GM12878 (cell line): ENCODE measurements at regions not wholly inside any gene's neighbourhood (a gene's known extent, or its start where the extent isn't known, plus 50 kb on each side); places are given as distances from the start of the nearest gene placed in this dataset.

Source experiments
- ATAC-seq: fragments of 200-7000 bp; cut with Tn5 transposase; 3 replicates; pipeline ENCODE4 v1.9.1; 2020; ENCODE audit warnings: mild to moderate bottlenecking, moderate library complexity
- BruUV-seq: library from RNA; stranded (reverse); fragments of 400-500 nt; replicated peaks from 2 replicates; lab custom pipeline; 2021; lab: Mats Ljungman, UMichigan
- CTCF ChIA-PET: fragments of 300-600 bp; sonication (Branson Sonifier 250); formaldehyde crosslinking; extraction: SDS; loops from one replicate; lab custom pipeline; 2021; ENCODE audit warnings: inconsistent platforms; lab: Yijun Ruan, JAX
- POLR2A ChIA-PET: fragments of 350-600 bp; formaldehyde crosslinking; extraction: SDS; loops from one replicate; lab custom pipeline; 2021; ENCODE audit warnings: inconsistent platforms; lab: Charles Lee
- RAD21 ChIA-PET: fragments of 300-600 bp; sonication (Branson Sonifier 250); formaldehyde crosslinking; loops from one replicate; lab custom pipeline; 2023; ENCODE audit warnings: antibody characterized with exemption; ENCODE audit not compliant: unreplicated experiment; lab: Charles Lee
- SMC1A ChIA-PET: fragments of 300-600 bp; sonication (Branson Sonifier 250); formaldehyde crosslinking; loops from one replicate; lab custom pipeline; 2023; ENCODE audit not compliant: unreplicated experiment, uncharacterized antibody; lab: Charles Lee
- DNase-seq: peaks from one replicate; pipeline ENCODE4 v3.0.0-alpha.2; 2011; ENCODE audit warnings: low read depth, low spot score
- FAIRE-seq: peaks from 3 replicates; lab custom pipeline; 2011; peaks lifted over from hg19 to GRCh38; lab: Jason Lieb, UNC
- H2AFZ ChIP-seq: 2 replicates; pipeline ENCODE4 v1.6.0; 2011; ENCODE audit warnings: low read depth, low read length, control low read depth; ENCODE audit not compliant: control insufficient read depth
- H3K27ac ChIP-seq: 2 replicates; pipeline ENCODE4 v1.5.1; 2011; ENCODE audit warnings: control low read depth; ENCODE audit not compliant: control insufficient read depth, insufficient read depth
- H3K27me3 ChIP-seq, 2 experiments: replicated peaks in 1 of 2; 2 replicates each; pipeline versions ENCODE4 v1.6.0 to v1.6.1; 2011; ENCODE audit warnings: low read length in 1 of 2; ENCODE audit not compliant: control insufficient read depth in 2 of 2, insufficient read depth in 2 of 2
- H3K36me3 ChIP-seq, 2 experiments: 2 replicates each; pipeline ENCODE4 v1.5.1; 2011; ENCODE audit warnings: low read length in 1 of 2; ENCODE audit not compliant: control insufficient read depth in 2 of 2, insufficient read depth in 2 of 2
- H3K4me1 ChIP-seq: 2 replicates; pipeline ENCODE4 v1.6.1; 2011; ENCODE audit warnings: mild to moderate bottlenecking, low read length, moderate library complexity, mixed read lengths; ENCODE audit not compliant: control insufficient read depth, insufficient read depth
- H3K4me2 ChIP-seq: 2 replicates; pipeline ENCODE4 v1.6.0; 2011; ENCODE audit warnings: control low read depth; ENCODE audit not compliant: control insufficient read depth, insufficient read depth
- H3K4me3 ChIP-seq: fragments of 200-600 bp; sonication (generic); 2 replicates; pipeline ENCODE4 v1.5.1; 2016
- H3K79me2 ChIP-seq: 2 replicates; pipeline ENCODE4 v1.6.0; 2011; ENCODE audit warnings: low read length; ENCODE audit not compliant: control insufficient read depth, insufficient read depth
- H3K9ac ChIP-seq: 2 replicates; pipeline ENCODE4 v1.8.0; 2011; ENCODE audit warnings: low read length, control low read depth, mixed read lengths; ENCODE audit not compliant: control insufficient read depth, insufficient read depth
- H3K9me3 ChIP-seq: replicated peaks from 3 replicates; pipeline ENCODE4 v1.5.1; 2011; ENCODE audit warnings: mild to moderate bottlenecking, low read length; ENCODE audit not compliant: control insufficient read depth, insufficient read depth
- H4K20me1 ChIP-seq: 2 replicates; pipeline ENCODE4 v1.6.0; 2011; ENCODE audit not compliant: control insufficient read depth, insufficient read depth
- CBX5 ChIP-seq: sonication (generic); IDR thresholded peaks from 2 replicates; pipeline ENCODE4 v1.6.1; 2016; ENCODE audit warnings: low read depth, moderate library complexity, mild to moderate bottlenecking, inconsistent platforms
- CEBPB ChIP-seq, 2 experiments: fragments of 150-350 bp in 1 of 2; IDR thresholded peaks; 2 replicates each; pipeline ENCODE4 v1.6.1; 2012 to 2014; ENCODE audit warnings: low read depth in 2 of 2, low read length in 2 of 2, borderline replicate concordance in 1 of 2, inconsistent platforms in 1 of 2
- CREB1 ChIP-seq: IDR thresholded peaks from 2 replicates; pipeline ENCODE4 v1.6.1; 2012; ENCODE audit warnings: low read depth, mild to moderate bottlenecking, inconsistent platforms
- GATAD2B ChIP-seq: fragments of 450-650 bp; conservative IDR thresholded peaks from 2 replicates; pipeline ENCODE4 v1.6.1; 2017; ENCODE audit warnings: low read depth, mild to moderate bottlenecking, moderate library complexity
- IKZF2 ChIP-seq, 2 experiments: fragments of 450-650 bp; IDR thresholded peaks; 2 replicates each; pipeline ENCODE4 v1.6.1; 2017; ENCODE audit warnings: mild to moderate bottlenecking in 2 of 2, moderate library complexity in 2 of 2
- JUNB ChIP-seq: IDR thresholded peaks from 2 replicates; pipeline ENCODE4 v1.6.1; 2016; ENCODE audit warnings: antibody characterized with exemption, mild to moderate bottlenecking
- PBX3 ChIP-seq: IDR thresholded peaks from 2 replicates; pipeline ENCODE4 v1.6.1; 2011; ENCODE audit warnings: mild to moderate bottlenecking, low read depth, low read length, moderate library complexity; ENCODE audit not compliant: insufficient replicate concordance
- POLR2AphosphoS2 ChIP-seq: IDR thresholded peaks from 2 replicates; pipeline ENCODE4 v1.6.1; 2011; ENCODE audit warnings: low read depth, mild to moderate bottlenecking, low read length, improper control_type of control experiment, moderate library complexity
- RB1 ChIP-seq: fragments of 450-650 bp; formaldehyde crosslinking; IDR thresholded peaks from 2 replicates; pipeline ENCODE4 v1.6.1; 2017; ENCODE audit warnings: mild to moderate bottlenecking, borderline replicate concordance
- RELA ChIP-seq: fragments of 450-650 bp; IDR thresholded peaks from 2 replicates; pipeline ENCODE4 v1.8.0; 2014; ENCODE audit warnings: borderline replicate concordance; ENCODE audit not compliant: partially characterized antibody
- RUNX3 ChIP-seq: IDR thresholded peaks from 2 replicates; pipeline ENCODE4 v1.6.1; 2012; ENCODE audit warnings: low read length, inconsistent platforms
- TARDBP ChIP-seq: IDR thresholded peaks from 2 replicates; pipeline ENCODE4 v1.6.1; 2016; ENCODE audit warnings: borderline replicate concordance
- ZBTB11 ChIP-seq: fragments of 450-650 bp; formaldehyde crosslinking; IDR thresholded peaks from 2 replicates; pipeline ENCODE4 v1.5.0; 2022; ENCODE audit warnings: mild to moderate bottlenecking, missing genetic modification characterization
- WGBS: methylation state at CpG from one replicate; pipeline ENCODE4 v1.1.6; 2016; ENCODE audit warnings: low lambda C conversion rate; ENCODE audit not compliant: insufficient replicate concordance, insufficient coverage; ENCODE audit errors: missing lambda C conversion rate; 5-methylcytosine and 5-hydroxymethylcytosine counted together
- in situ Hi-C: fragments of 300-500 bp; cut with MboI; formaldehyde crosslinking; loops from 9 replicates; pipeline ENCODE4 v1.14.3; 2018; ENCODE audit warnings: mixed read lengths
- intact Hi-C: fragments of 100-400 bp; cut with micrococcal nuclease; formaldehyde crosslinking; loops from one replicate; pipeline ENCODE4 v1.14.2; 2022; ENCODE audit not compliant: unreplicated experiment
- TF ChIP-seq, protein P1 (sequence below): IDR thresholded peaks from 2 replicates; pipeline ENCODE4 v1.6.1; 2011; ENCODE audit warnings: borderline replicate concordance, low read depth, mild to moderate bottlenecking, moderate library complexity, low read length; ENCODE audit not compliant: insufficient read depth, poor library complexity, severe bottlenecking

DNA sequence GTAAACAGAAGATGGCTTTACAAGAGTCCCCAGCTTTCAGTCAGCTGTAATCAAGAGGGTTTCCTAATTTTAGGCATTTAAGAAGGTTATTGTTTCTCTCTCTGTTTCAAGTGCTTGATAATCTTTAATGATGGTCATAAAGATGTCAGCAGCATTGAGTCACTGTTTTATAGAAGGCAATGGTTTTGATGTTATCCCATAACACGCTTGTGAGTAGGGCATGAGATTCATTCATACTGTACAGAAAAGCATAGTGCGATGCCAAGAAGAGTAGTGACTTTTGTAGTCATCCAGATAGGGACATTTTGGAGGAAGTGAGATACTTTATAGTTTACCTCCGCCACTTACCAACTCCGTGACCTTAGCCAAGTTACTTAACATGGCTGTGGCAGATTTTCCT, 364.2 kb upstream of the SLC10A2 start:
- no peak for DNase-seq
- BruUV-seq = no TSS peak
- RAD21 ChIA-PET = no interaction called here

DNA sequence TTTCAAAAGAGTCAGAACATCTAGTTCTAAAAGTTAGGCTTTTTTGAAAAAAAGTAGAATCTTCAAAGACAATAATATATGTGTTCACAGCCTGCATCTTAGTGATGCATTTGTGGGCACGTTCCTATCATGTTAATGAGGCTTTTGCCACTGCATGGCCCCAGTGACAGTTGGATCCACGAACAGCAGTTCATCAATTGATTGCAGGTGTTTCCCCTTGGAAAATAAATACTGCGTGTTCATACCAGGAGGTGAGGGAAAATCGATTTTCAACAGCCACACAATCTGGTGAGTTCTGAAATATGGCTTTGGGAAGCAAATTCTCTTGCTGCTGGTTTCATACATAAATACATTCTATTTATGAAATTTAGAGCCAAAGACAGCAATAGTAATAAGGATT, 343.8 kb upstream of the SLC10A2 start:
- 0% methylated on average over 4 of the region's 4 CpGs for WGBS
- intact Hi-C loops = no loop called here
- no TSS peak for BruUV-seq
- no peak for FAIRE-seq
- H3K79me2 ChIP-seq = no peaks in the 10 kb centered on the region
- ChIA-PET CTCF (interaction anchor here (0.9 kb wide), 1 partner anchor 219 kb away, joined by 4 read pairs; no protein-coding TSS in a partner anchor), RAD21 (no interaction called here), POLR2A (no interaction called here), SMC1A (no interaction called here)
- H3K27ac ChIP-seq = no peak overlapping the region
- no peaks in the 10 kb centered on the region for H3K4me1 ChIP-seq
- in situ Hi-C loops = no loop called here
- no peaks in the 10 kb centered on the region for H4K20me1 ChIP-seq
- no peak for DNase-seq
- H3K4me2 ChIP-seq = no peak overlapping the region
- ATAC-seq = no peak
- no peak for TF ChIP-seq PBX3
- TF ChIP-seq ZBTB11 (CRISPR knock-in tag) = no peak
- no peak for TF ChIP-seq RUNX3
- TF ChIP-seq, protein P1, sequence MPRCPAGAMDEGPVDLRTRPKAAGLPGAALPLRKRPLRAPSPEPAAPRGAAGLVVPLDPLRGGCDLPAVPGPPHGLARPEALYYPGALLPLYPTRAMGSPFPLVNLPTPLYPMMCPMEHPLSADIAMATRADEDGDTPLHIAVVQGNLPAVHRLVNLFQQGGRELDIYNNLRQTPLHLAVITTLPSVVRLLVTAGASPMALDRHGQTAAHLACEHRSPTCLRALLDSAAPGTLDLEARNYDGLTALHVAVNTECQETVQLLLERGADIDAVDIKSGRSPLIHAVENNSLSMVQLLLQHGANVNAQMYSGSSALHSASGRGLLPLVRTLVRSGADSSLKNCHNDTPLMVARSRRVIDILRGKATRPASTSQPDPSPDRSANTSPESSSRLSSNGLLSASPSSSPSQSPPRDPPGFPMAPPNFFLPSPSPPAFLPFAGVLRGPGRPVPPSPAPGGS = no peak
- no peak for TF ChIP-seq JUNB
- TF ChIP-seq CBX5 = no peak
- no peak for TF ChIP-seq POLR2AphosphoS2
- H3K9ac ChIP-seq = no peak overlapping the region
- H3K36me3 ChIP-seq = no peaks in the 10 kb centered on the region
- H2AFZ ChIP-seq = no peak overlapping the region
- no peaks in the 10 kb centered on the region for H3K27me3 ChIP-seq
- no peaks in the 10 kb centered on the region for H3K9me3 ChIP-seq
- H3K4me3 ChIP-seq = no peak overlapping the region

More for the DNA sequence above, 364.2 kb upstream of the SLC10A2 start:
- no peaks in the 10 kb centered on the region for H3K9me3 ChIP-seq
- no peaks in the 10 kb centered on the region for H3K4me1 ChIP-seq
- 2% methylated on average over 4 of the region's 4 CpGs for WGBS
- H3K79me2 ChIP-seq = no peaks in the 10 kb centered on the region
- no peak overlapping the region for H2AFZ ChIP-seq
- ChIA-PET CTCF (no interaction called here), POLR2A (no interaction called here)
- H3K36me3 ChIP-seq = no peaks in the 10 kb centered on the region
- no peak overlapping the region for H3K9ac ChIP-seq
- no peak for ATAC-seq
- no peak for FAIRE-seq
- H3K4me3 ChIP-seq = no peak overlapping the region
- no peak overlapping the region for H3K4me2 ChIP-seq
- TF ChIP-seq RELA = no peak
- no peak for TF ChIP-seq GATAD2B
- no peak for TF ChIP-seq IKZF2 (IDR thresholded peaks at IDR 0.05)
- no peak for TF ChIP-seq CREB1
- TF ChIP-seq RB1 = no peak
- no peak for TF ChIP-seq CEBPB (IDR thresholded peaks at IDR 0.05; ENCODE audit: borderline replicate concordance in 1 of 2, low read depth in 2 of 2, low read length in 2 of 2)
- TF ChIP-seq TARDBP = no peak
- TF ChIP-seq, all 136 proteins: peak for 0
- Histone ChIP-seq H3K27ac (no peak overlapping the region), H4K20me1 (no peaks in the 10 kb centered on the region), H3K27me3 (no peaks in the 10 kb centered on the region)
- SMC1A ChIA-PET = interaction anchor here (1.1 kb wide), 1 partner anchor 384 kb away, joined by 3 read pairs; no protein-coding TSS in a partner anchor
- intact Hi-C loops = no loop called here
- in situ Hi-C loops = no loop called here
